Naive thymus-derived CD8-positive, alpha-beta T cell (primary cell): ENCODE measurements at regions not wholly inside any gene's neighbourhood (a gene's known extent, or its start where the extent isn't known, plus 50 kb on each side); places are given as distances from the start of the nearest gene placed in this dataset.

Source experiments
- ATAC-seq, 2 donors: fragments of 150-1000 bp; cut with Tn5 transposase in 1 of 2; sonication (Bioruptor Pico), chemical (Tn5 transposase) in 1 of 2; 1 replicate in 1 of 2; 2 replicates in 1 of 2; pipeline ENCODE4 v1.10.0; 2021; ENCODE audit warnings: mild to moderate bottlenecking in 2 of 2, moderate library complexity in 2 of 2
- POLR2A ChIA-PET: fragments of 350-600 bp; sonication (Branson Sonifier 250); formaldehyde crosslinking; loops from one replicate; lab custom pipeline; 2021; ENCODE audit warnings: antibody characterized with exemption; lab: Charles Lee
- DNase-seq, 10 donors: peaks; one replicate each; pipeline versions ENCODE4 v3.0.0 to v3.0.0-alpha.2; 2020 to 2022
- H3K27ac Mint-ChIP-seq, 10 donors: one replicate each; pipeline ENCODE4 v1.8.0; 2020 to 2022; ENCODE audit warnings: mild to moderate bottlenecking in 10 of 10, mixed read lengths in 10 of 10, moderate library complexity in 4 of 10, inconsistent platforms in 1 of 10
- H3K27me3 Mint-ChIP-seq, 5 donors: one replicate each; pipeline ENCODE4 v1.8.0; 2021 to 2022; ENCODE audit warnings: mixed read lengths in 5 of 5
- H3K36me3 Mint-ChIP-seq, 3 donors: one replicate each; pipeline ENCODE4 v1.8.0; 2020 to 2022; ENCODE audit warnings: mixed read lengths in 3 of 3, mild to moderate bottlenecking in 2 of 3, inconsistent platforms in 1 of 3
- H3K4me1 Mint-ChIP-seq, 4 donors: one replicate each; pipeline ENCODE4 v1.8.0; 2021 to 2022; ENCODE audit warnings: mixed read lengths in 4 of 4
- H3K4me3 Mint-ChIP-seq, 10 donors: one replicate each; pipeline ENCODE4 v1.8.0; 2020 to 2022; ENCODE audit warnings: mild to moderate bottlenecking in 10 of 10, mixed read lengths in 10 of 10, moderate library complexity in 6 of 10, inconsistent platforms in 1 of 10
- H3K9me3 Mint-ChIP-seq, 9 donors: one replicate each; pipeline ENCODE4 v1.8.0; 2020 to 2022; ENCODE audit warnings: mixed read lengths in 9 of 9, mild to moderate bottlenecking in 3 of 9, inconsistent platforms in 1 of 9, moderate library complexity in 1 of 9

DNA sequence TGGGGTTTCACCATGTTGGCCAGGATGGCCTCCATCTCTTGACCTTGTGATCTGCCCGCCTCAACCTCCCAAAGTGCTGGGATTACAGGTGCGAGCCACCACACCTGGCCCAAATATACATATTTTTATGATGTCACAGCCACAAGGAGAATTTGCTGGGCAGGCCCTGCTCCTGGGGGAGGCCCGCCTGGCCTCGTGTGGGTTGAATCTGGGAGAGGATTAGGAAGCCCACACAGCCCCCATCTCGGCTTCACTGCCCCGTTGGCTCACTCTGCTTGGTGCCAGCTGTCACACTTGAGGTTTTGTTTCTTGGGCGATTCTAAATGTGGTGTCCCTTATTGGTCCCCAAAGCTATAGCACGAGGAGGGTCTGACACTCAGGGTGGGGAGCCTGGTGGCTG, 335.7 kb upstream of the AJAP1 start:
- H3K36me3 Mint-ChIP-seq, result peaks cover 0 to 11% (median 0%) of the 10 kb centered on the region in 3 donors
- peaks cover under 1 to 28% (median 13%) of the 10 kb centered on the region in 5 donors for H3K27me3 Mint-ChIP-seq
- no peaks in the 10 kb centered on the region for H3K4me1 Mint-ChIP-seq
- DNase-seq, result no peak
- no peak overlapping the region for H3K4me3 Mint-ChIP-seq
- POLR2A ChIA-PET, result no interaction called here
- peaks cover 0 to 29% (median 10%) of the 10 kb centered on the region in 9 donors for H3K9me3 Mint-ChIP-seq
- no peak overlapping the region for H3K27ac Mint-ChIP-seq
- no peak for ATAC-seq

DNA sequence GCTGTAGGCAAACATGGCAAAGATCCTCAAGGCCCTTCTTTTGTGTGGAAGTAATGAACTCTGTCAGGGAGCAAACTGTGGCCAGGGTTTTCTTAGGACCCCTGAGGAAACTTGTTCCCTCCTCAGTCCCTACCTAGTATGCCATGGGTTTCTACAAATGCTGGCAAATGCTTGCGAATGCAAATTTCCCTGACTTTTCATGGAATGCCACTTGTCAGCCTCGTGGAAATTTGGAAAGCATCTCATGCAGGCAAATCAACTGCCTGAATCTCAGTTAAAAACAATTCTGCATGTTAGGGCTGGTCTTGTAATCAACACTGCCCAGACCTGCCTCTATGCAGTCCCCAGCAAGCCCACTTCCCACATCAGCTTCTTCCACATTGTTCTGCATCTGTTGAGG, 334.9 kb upstream of the AJAP1 start:
- POLR2A ChIA-PET, result no interaction called here
- peaks cover 1 to 28% (median 13%) of the 10 kb centered on the region in 5 donors for H3K27me3 Mint-ChIP-seq
- H3K4me3 Mint-ChIP-seq, result no peak overlapping the region
- no peak for ATAC-seq
- H3K9me3 Mint-ChIP-seq, result peaks cover 0 to 25% (median 9%) of the 10 kb centered on the region in 9 donors
- no peak overlapping the region for H3K27ac Mint-ChIP-seq
- H3K36me3 Mint-ChIP-seq, result peaks cover 0 to 7% (median 0%) of the 10 kb centered on the region in 3 donors
- no peaks in the 10 kb centered on the region for H3K4me1 Mint-ChIP-seq
- no peak for DNase-seq

DNA sequence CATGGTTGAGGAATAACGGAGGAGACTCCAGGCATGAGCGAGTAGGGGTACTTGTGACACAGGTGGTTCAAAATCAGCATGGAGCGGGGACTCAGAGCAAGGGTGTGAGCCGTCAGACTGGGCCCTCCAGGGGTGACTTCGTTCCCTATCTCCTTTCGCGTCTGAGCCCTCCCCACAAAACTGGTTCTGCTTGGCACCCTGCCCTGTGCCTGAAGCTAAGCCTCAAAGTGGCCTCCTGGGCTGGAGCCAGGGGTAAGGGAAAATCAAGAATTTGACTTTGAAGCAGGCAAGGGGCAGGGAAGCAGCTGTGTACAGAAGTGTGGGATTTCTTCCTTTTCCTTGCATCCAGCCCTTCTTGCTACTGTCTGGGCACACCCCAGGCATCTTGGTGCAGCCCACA, 331.5 kb upstream of the AJAP1 start:
- Mint-ChIP-seq H3K9me3 (peaks cover 0 to 12% (median 0%) of the 10 kb centered on the region in 9 donors), H3K4me1 (peaks cover 0 to 4% (median 0%) of the 10 kb centered on the region in 4 donors), H3K36me3 (no peaks in the 10 kb centered on the region), H3K27me3 (peaks cover under 1 to 21% (median 5%) of the 10 kb centered on the region in 5 donors), H3K4me3 (no peak overlapping the region), H3K27ac (no peak overlapping the region)
- no peak for ATAC-seq
- no peak for DNase-seq
- POLR2A ChIA-PET, result no interaction called here

DNA sequence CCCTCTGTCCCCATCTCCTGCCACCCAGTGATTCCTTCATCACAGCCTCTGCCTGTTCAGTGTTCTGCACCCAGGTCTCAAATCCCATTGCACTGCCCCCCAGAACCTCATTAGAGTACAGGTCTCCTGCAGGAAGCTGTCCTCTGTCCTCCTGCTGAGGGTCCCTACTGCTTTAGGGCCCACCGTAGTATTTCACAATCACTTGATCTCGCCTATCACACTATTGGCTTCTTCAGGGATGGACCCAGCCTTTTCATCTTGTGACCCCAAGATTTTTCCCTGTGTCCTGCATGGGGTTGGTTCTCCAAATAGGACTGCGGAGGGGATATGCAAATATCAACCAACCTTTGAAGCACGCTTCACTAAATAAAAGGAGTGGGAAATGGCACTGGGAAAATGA, 331.1 kb upstream of the AJAP1 start:
- DNase-seq (no peak), ATAC-seq (no peak)
- Mint-ChIP-seq H3K9me3 (peaks cover 0 to 12% (median 0%) of the 10 kb centered on the region in 9 donors), H3K36me3 (no peaks in the 10 kb centered on the region), H3K27ac (no peak overlapping the region), H3K4me3 (no peak overlapping the region), H3K4me1 (peaks cover 0 to 4% (median 1%) of the 10 kb centered on the region in 4 donors), H3K27me3 (peaks cover 4 to 26% (median 5%) of the 10 kb centered on the region in 5 donors)
- POLR2A ChIA-PET, result no interaction called here

DNA sequence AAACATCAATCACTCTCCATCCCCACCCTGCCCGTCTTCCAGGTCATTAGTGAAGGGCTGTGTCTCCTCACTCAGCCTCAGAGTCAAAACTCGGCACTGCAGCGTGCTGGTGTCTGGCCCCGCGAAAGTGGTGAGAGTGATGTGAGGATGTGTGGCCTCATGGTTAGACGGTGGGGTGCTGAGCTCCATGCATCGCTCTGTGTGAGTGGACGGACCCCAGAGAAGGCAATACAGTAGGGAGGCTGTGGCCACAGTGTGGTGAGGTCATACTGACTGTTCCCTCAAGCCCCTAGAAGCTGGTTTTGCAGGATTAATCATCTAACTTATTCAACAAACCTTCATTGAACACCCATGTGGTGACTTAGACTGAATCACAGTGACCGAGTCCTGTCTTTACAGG, 329.9 kb upstream of the AJAP1 start:
- H3K27ac Mint-ChIP-seq, result no peak overlapping the region
- POLR2A ChIA-PET, result no interaction called here
- no peak for DNase-seq
- no peak overlapping the region for H3K4me3 Mint-ChIP-seq
- peaks cover 3 to 33% (median 17%) of the 10 kb centered on the region in 5 donors for H3K27me3 Mint-ChIP-seq
- peaks cover 0 to 8% (median 2%) of the 10 kb centered on the region in 4 donors for H3K4me1 Mint-ChIP-seq
- peaks cover 0 to 12% (median 0%) of the 10 kb centered on the region in 9 donors for H3K9me3 Mint-ChIP-seq
- no peak for ATAC-seq
- no peaks in the 10 kb centered on the region for H3K36me3 Mint-ChIP-seq

DNA sequence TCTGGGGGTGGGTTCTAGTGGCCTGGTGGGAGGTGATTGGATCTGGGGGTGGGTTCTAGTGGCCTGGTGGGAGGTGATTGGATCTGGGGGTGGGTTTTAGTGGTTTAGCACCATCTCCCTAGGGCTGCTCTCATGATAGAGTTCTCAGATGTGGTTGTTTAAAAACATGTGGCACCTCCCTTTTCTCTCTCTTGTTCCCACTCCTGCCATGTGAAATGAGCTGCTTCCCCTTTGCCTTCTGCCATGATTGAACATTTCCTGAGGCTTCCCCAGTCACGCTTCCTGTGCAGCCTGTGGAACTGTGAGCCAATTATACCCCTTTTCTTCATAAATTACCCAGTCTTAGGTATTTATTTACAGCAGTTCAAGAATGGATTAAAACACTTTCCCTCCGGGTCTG, 327.3 kb upstream of the AJAP1 start:
- Mint-ChIP-seq H3K9me3 (peaks cover 0 to 3% (median 0%) of the 10 kb centered on the region in 9 donors), H3K27ac (no peak overlapping the region), H3K4me3 (no peak overlapping the region), H3K36me3 (no peaks in the 10 kb centered on the region), H3K27me3 (peaks cover 6 to 51% (median 27%) of the 10 kb centered on the region in 5 donors), H3K4me1 (peaks cover 0 to 8% (median 3%) of the 10 kb centered on the region in 4 donors)
- DNase-seq (no peak), ATAC-seq (no peak)
- POLR2A ChIA-PET, result no interaction called here

DNA sequence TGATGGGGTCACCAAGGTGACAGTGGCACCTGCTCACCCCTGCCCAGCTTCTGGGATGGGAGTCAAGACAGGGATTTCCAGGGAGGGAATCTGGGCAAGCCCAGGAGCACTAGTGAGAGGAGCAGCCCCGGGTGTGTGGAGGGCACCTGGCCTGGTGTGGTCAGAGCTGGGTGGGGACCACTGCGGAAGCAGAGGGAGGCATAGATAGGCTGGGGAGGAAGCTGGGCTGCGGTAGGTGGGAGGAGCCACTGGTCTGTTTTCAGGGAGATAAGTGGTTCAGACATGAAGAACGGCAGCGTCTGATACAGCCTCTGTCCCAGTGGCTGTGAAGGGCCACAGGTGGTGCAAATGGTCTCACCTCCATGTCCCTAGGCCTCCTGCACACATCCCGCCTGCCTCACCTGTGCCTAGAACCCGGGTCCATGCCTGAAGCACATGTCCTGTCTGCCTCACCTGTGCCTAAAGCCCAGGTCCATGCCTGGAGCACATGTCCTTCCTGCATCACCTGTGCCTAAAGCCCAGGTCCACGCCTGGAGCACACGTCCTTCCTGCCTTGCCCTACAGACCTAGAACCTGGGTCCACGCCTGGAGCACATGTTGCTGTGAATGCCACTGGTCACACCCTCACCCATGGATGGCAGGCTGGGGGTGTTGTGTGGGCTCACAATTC, 325.9 kb upstream of the AJAP1 start:
- ATAC-seq (no peak), DNase-seq (no peak)
- POLR2A ChIA-PET, result no interaction called here
- peaks cover 0 to 8% (median 3%) of the 10 kb centered on the region in 4 donors for H3K4me1 Mint-ChIP-seq
- peaks cover 7 to 45% (median 28%) of the 10 kb centered on the region in 5 donors for H3K27me3 Mint-ChIP-seq
- no peak overlapping the region for H3K4me3 Mint-ChIP-seq
- H3K27ac Mint-ChIP-seq, result no peak overlapping the region
- H3K36me3 Mint-ChIP-seq, result peaks cover 0 to 2% (median 0%) of the 10 kb centered on the region in 3 donors
- H3K9me3 Mint-ChIP-seq, result peaks cover 0 to 2% (median 1%) of the 10 kb centered on the region in 9 donors

DNA sequence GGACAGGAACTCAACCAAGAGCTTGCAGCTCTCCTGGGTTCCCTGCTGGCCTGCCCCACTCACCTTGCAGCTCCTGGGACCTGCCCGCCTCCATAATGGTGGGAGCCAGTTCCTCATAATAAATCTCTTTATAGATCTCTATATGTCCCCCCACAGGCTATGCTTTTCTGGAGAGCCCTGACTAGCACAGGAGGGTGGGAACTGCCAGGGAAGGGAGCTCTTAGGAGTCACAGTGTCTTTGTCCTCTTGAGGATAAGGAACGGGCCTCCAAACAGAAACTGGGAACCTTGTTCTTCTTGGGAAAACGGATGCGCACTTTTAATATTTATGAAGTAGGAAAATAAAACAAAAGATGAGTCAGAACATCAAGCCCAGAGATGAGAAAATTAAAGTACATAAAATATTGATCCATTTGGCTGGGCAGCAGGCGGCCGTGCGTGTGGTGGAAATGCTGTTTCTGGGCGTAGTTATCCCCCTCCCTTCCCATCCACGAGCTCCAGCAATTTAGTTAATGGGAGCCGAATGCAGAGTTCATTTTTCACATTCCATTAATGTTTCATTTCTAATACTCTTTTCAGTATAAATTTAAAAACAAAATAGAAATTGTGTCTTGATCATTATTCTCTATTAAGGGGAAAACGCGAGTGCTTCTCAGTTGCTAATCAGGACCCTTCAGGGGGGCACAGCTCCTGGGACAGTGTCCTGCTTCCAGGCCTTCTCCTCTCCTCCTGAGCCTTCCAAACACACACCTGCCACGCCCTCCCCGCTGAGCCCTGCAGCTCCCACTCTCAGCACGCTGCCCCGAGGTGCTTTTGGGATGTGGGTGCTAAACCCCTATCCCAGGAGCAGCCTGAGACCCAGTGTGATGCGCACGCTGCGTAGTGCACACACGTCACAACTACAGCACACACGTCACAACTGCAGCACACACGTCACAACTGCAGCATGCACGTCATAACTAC, 323.3 kb upstream of the AJAP1 start:
- no peak overlapping the region for H3K27ac Mint-ChIP-seq
- H3K36me3 Mint-ChIP-seq, result peaks cover 0 to 5% (median 0%) of the 10 kb centered on the region in 3 donors
- peaks cover 0 to 11% (median 4%) of the 10 kb centered on the region in 9 donors for H3K9me3 Mint-ChIP-seq
- ATAC-seq (no peak), DNase-seq (no peak)
- no peak overlapping the region for H3K4me3 Mint-ChIP-seq
- H3K27me3 Mint-ChIP-seq, result peaks cover 3 to 42% (median 29%) of the 10 kb centered on the region in 5 donors
- POLR2A ChIA-PET, result no interaction called here
- H3K4me1 Mint-ChIP-seq, result peaks cover 0 to 6% (median 3%) of the 10 kb centered on the region in 4 donors

DNA sequence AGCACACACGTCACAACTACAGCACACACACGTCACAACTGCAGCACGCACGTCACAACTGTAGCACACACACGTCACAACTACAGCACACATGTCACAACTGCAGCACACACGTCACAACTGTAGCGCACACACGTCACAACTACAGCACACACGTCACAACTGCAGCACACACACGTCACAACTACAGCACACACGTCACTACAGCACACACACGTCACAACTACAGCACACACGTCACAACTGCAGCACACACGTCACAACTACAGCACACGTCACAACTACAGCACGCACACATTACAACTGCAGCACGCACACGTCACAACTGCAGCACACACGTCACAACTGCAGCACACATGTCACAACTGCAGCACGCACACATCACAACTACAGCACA, 322.6 kb upstream of the AJAP1 start:
- Mint-ChIP-seq H3K27ac (no peak overlapping the region), H3K4me1 (peaks cover 0 to 8% (median 3%) of the 10 kb centered on the region in 4 donors)

DNA sequence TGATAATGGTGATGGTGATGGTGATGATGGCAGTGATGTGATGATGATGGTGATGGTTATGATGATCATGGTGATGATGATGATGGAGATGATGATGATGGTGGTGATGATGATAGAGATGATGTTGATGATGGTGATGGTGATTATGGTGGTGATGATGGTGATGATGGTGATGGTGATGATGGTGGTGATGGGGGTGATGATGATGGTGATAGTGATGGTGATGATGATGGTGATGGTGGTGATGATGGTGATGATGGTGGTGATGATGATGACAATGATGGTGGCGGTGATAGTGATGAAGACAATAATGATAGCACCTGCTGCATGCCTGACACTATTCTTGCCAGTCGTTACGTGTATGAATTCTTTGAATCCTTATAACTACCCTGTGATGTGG, 317.9 kb upstream of the AJAP1 start:
- ATAC-seq, result no peak
- POLR2A ChIA-PET, result no interaction called here

More for the DNA sequence above, 322.6 kb upstream of the AJAP1 start:
- no peak for DNase-seq
- Mint-ChIP-seq H3K36me3 (peaks cover 0 to 10% (median 0%) of the 10 kb centered on the region in 3 donors), H3K4me3 (no peak overlapping the region), H3K9me3 (peaks cover 0 to 15% (median 7%) of the 10 kb centered on the region in 9 donors), H3K27me3 (peaks cover 3 to 47% (median 27%) of the 10 kb centered on the region in 5 donors)
- no peak for ATAC-seq
- POLR2A ChIA-PET, result no interaction called here

DNA sequence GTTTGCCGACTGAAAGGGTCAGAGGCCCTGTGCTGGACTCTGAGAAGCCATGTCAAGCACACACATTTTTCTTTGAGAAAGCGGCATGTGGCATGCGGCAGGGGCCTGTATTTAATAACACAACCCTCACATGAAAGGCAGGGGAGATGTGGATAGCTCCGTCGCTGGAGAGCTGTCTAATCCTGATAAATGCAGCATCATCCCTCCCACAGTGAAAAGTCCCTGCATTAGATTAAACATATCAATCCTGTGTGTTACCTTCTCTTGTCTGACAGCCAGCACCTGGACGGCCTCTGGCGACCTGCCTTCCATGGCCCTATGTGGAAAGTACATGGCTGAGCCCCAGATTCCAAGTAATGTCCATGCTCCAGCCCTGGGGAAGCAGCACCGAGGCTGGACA, 313.0 kb upstream of the AJAP1 start:
- POLR2A ChIA-PET, result no interaction called here
- DNase-seq, result no peak
- Mint-ChIP-seq H3K36me3 (peaks cover 0 to 2% (median 0%) of the 10 kb centered on the region in 3 donors), H3K27me3 (peaks cover 0 to 10% (median 1%) of the 10 kb centered on the region in 5 donors), H3K9me3 (peaks cover 0 to 6% (median 1%) of the 10 kb centered on the region in 9 donors), H3K4me3 (no peak overlapping the region), H3K4me1 (peaks cover 0 to under 1% (median 0%) of the 10 kb centered on the region in 4 donors), H3K27ac (no peak overlapping the region)
- no peak for ATAC-seq

More for the DNA sequence above, 317.9 kb upstream of the AJAP1 start:
- peaks cover 0 to 3% (median under 1%) of the 10 kb centered on the region in 4 donors for H3K4me1 Mint-ChIP-seq
- H3K9me3 Mint-ChIP-seq, result peaks cover 0 to 15% (median 7%) of the 10 kb centered on the region in 9 donors
- no peak overlapping the region for H3K27ac Mint-ChIP-seq
- peaks cover 0 to 20% (median 7%) of the 10 kb centered on the region in 5 donors for H3K27me3 Mint-ChIP-seq
- H3K4me3 Mint-ChIP-seq, result no peak overlapping the region
- H3K36me3 Mint-ChIP-seq, result peaks cover 0 to 10% (median 0%) of the 10 kb centered on the region in 3 donors
- no peak for DNase-seq

DNA sequence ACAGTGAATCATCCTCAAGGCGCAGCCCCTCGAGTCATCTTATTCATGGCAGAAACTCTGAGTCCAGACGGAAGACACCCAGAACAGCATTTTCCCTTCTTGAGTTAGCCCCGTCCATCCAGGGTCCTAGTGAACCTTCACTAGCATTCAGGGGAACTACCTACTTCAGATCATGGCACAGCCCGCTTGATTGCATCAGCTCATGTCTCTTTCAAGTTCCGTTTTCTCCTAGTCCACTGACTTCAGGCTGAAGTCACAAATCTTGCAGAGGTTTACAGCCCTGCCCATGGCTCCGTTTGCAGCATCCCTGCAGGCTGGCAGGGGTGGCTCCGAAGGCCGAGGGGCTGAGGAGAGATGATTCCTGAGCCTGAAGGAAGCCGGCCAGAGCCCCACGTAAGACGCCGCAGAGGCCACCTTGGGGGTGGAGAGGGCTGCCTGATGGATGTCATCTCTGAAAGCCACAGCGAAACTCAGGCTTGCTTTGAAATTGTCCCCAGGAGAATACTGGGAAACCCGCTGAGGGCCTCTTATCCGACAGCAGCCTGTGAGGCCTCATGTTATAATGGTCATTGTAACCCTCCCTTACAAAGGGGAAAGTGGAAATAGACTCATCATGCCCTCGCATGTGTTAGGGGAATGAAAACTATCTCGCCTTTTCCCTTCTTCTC, 310.2 kb upstream of the AJAP1 start:
- Mint-ChIP-seq H3K27me3 (peaks cover 0 to 7% (median 3%) of the 10 kb centered on the region in 5 donors), H3K36me3 (no peaks in the 10 kb centered on the region), H3K9me3 (peaks cover 0 to 2% (median 0%) of the 10 kb centered on the region in 9 donors), H3K27ac (no peak overlapping the region), H3K4me1 (no peaks in the 10 kb centered on the region), H3K4me3 (no peak overlapping the region)
- ATAC-seq (no peak), DNase-seq (no peak)
- POLR2A ChIA-PET, result no interaction called here
